Heart left ventricle (tissue), 13 donors: ENCODE measurements at regions not wholly inside any gene's neighbourhood (a gene's known extent, or its start where the extent isn't known, plus 50 kb on each side); places are given as distances from the start of the nearest gene placed in this dataset.

Experiments used
- CTCF ChIP-seq, 12 donors: fragments of 200-600 bp; sonication (generic) in 4 of 12; IDR thresholded peaks; one replicate each; pipeline versions ENCODE4 v1.5.0 to v1.8.0; 2018 to 2022; ENCODE audit warnings: antibody characterized with exemption in 12 of 12, mild to moderate bottlenecking in 5 of 12
- POLR2A ChIP-seq, 2 donors: fragments of 450-650 bp; IDR thresholded peaks; one replicate each; pipeline ENCODE4 v1.6.1; 2017; ENCODE audit warnings: antibody characterized with exemption in 2 of 2, mild to moderate bottlenecking in 2 of 2, moderate library complexity in 2 of 2
- donor health status: ischemic (EF 13 %, LVEDD 7.1; RV severe dilation, severe dysfunction).
- donor health status: DM: no; HTN: yes; CAD: no.
- donor health status: DM: no; HTN: no; CAD: no.
- donor health status: ischemic (EF 25% LVEDD 6.9; RV normal size, moderate dysfunction).
- donor health status: ischemic (EF 25% LVEDD 5.7; RV mildly dilated, moderate dysfunction).
- donor health status: ischemic (EF 35%, LVEDD 5.7; RV mildly dilated, moderate dysfunction).
- donor health status: nonischemic (EF 11% LVEDD 7.7; RV severe dilation, severe dysfunction).
- donor health status: DM: yes; HTN: yes; CAD: no.
- donor health status: PGD.
- donor health status: ischemic (EF 29% LVEDD 5.4; RV normal size, mild dysfunction).
- donor health status: nonischemic (EF 23%, LVEDD 6.1; RV moderate dilation, normal function).

DNA sequence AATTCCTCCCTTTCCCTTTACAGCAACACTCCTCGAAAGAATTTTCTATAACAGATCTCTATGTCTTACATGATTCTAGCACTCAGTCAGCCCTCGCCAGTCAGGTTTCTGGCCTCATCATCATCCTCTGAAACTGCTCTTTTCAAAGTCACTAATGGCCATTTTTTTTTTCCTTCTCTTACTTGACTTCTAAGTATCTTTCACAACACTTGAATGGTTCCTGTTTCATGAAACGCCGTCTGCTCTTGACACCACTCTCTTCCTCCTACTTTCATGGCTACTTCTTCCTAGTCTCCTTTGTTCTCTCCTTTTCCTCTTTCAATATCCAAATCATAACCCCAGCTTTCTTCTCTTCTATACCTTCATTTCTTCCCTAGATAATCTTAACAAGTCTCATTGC is 100.5 kb upstream of the NRP1 start:
- TF ChIP-seq CTCF (IDR thresholded peaks at IDR 0.05) (no peak), POLR2A (IDR thresholded peaks at IDR 0.05) (no peak)
